ENCODE measurements at regions not wholly inside any gene's neighbourhood (a gene's known extent, or its start where the extent isn't known, plus 50 kb on each side); places are given as distances from the start of the nearest gene placed in this dataset.

GRCh38 chr11:95445746-95446333 is 214.8 kb upstream of the SESN3 start:
- TF ChIP-seq CTCF (conservative IDR thresholded peaks at IDR 0.05; ENCODE audit: low read depth, low read length): no peak
- DNase-seq (ENCODE audit: low read depth): no peak
- no peak overlapping the region for H3K4me3 ChIP-seq (ENCODE audit: low read depth, low read length)

DNA sequence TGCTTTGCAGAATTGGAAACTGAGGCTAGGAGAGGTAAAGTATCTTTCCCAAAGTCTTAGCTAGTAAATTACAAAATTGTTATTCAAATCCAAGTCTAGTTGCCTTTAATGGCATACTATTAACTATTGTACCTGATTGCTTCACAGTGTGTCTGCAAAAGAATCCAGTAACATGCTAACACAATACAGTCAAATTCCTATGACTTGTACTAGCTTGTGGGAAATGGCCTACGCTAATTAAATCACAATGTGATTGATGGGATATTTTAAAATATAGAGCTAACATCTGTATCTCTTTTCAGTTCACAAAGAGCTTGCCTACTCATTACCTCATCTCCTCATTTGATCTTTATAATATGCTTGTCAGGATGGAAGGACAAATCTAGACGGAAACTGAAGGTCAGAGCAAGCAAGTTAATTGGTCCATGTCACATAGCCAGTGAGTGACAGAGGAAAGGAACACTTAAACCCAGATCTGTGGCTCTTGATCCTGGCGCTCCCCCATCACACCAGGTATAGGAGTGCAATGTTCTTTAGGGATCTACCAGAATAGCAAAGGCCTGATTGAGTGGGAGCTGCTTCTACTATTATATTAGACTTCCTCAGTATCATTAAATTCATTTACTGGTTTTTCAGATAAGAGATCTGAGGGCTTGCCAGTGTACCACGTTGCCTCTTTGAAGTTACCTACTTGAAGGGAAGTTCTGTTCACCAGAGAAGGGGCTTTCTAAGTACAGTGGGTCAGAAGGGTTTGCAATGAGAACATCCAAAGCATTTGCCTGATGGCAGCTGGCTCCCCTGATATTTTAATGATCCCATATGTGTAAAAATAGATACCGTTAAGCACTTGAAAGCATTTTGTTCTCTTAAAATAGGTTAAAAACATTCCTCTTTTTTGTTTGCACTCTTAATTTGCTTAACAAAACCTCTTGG is 213.6 kb upstream of the SESN3 start:
- no peak for TF ChIP-seq CTCF (conservative IDR thresholded peaks at IDR 0.05; ENCODE audit: low read depth, low read length)
- no peak for DNase-seq (ENCODE audit: low read depth)

DNA sequence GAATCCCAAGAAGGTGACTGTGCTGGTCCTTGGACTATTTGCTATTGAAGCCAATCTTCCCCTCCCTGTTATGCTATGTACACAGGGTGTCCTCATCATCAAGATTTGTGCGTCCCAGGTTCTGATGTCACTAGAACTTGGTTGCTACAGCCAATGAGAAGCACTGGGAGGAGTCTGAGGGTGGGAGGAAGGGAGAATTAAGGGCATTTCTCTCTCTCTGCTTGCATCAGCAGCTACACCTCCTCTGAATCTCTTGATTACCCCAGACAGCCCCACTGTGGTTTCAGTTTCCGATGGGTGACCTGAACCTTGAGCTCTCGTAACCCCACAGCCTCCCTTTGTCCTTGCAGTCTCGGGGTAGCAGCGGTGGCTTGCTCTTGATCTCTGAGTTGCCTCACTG is 212.4 kb upstream of the SESN3 start:
- no peak for DNase-seq (ENCODE audit: low read depth)
- TF ChIP-seq CTCF (conservative IDR thresholded peaks at IDR 0.05; ENCODE audit: low read depth, low read length): no peak
- H3K4me3 ChIP-seq (ENCODE audit: low read depth, low read length): no peak overlapping the region

More for the DNA sequence above, 213.6 kb upstream of the SESN3 start:
- H3K4me3 ChIP-seq (ENCODE audit: low read depth, low read length): no peak overlapping the region

GRCh38 chr11:95442531-95443050 is 211.6 kb upstream of the SESN3 start:
- no peak for TF ChIP-seq CTCF (conservative IDR thresholded peaks at IDR 0.05; ENCODE audit: low read depth, low read length)
- DNase-seq (ENCODE audit: low read depth): no peak
- H3K4me3 ChIP-seq (ENCODE audit: low read depth, low read length): no peak overlapping the region

- no peak for DNase-seq (ENCODE audit: low read depth)
- no peak overlapping the region for H3K4me3 ChIP-seq (ENCODE audit: low read depth, low read length)
- TF ChIP-seq CTCF (conservative IDR thresholded peaks at IDR 0.05; ENCODE audit: low read depth, low read length): no peak
Observed at GRCh38 chr11:95435628-95436353, 204.8 kb upstream of the SESN3 start.

DNA sequence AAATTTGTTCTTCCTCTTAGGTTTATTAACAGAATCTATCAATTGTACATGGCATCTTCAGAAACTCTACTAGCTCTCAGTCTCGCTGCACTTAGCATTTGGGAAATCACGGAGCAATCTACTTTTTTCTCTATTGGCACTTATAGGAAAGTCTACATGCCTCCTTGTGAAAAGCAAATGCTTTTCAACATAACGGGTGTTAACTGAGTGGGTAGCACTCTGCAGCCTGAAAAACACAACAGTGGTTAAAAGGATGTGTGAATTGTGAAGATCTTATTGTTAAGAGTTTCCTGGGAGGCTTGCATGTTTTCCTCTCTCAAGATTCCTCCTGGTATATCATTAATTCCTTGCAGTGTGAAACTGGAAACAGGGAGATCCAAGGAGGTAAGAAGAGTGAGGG is 204.2 kb upstream of the SESN3 start:
- TF ChIP-seq CTCF (conservative IDR thresholded peaks at IDR 0.05; ENCODE audit: low read depth, low read length): no peak
- DNase-seq (ENCODE audit: low read depth): no peak
- H3K4me3 ChIP-seq (ENCODE audit: low read depth, low read length): no peak overlapping the region

All from epithelial cell of proximal tubule (primary cell).